HG02798 (cell line): ENCODE measurements at regions not wholly inside any gene's neighbourhood (a gene's known extent, or its start where the extent isn't known, plus 50 kb on each side); places are given as distances from the start of the nearest gene placed in this dataset.

Source experiments
- ATAC-seq: cut with Tn5 transposase; IDR thresholded peaks from one replicate; pipeline ENCODE4 v1.9.1; 2021; ENCODE audit warnings: mild to moderate bottlenecking; ENCODE audit not compliant: unreplicated experiment, poor library complexity

DNA sequence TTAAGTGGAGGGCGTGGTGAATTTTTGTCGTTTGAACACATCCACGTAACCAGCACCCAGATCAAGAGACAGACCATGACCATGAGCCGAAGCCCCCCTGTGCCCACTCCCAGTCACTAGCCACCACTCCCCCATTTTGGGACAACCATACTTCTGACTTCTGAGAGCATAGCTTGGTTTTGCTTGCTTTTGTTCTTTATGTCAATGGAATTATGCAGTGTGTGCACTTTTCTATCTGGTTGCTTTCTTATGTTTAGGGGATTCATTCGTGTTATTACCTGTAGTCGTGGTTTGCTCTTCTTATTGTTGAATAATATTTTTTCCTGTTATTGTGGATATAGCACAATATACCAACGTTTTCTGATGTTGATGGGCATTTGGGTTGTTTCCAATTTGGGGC, 141.7 kb downstream of the GLI2 start:
- no peak for ATAC-seq

DNA sequence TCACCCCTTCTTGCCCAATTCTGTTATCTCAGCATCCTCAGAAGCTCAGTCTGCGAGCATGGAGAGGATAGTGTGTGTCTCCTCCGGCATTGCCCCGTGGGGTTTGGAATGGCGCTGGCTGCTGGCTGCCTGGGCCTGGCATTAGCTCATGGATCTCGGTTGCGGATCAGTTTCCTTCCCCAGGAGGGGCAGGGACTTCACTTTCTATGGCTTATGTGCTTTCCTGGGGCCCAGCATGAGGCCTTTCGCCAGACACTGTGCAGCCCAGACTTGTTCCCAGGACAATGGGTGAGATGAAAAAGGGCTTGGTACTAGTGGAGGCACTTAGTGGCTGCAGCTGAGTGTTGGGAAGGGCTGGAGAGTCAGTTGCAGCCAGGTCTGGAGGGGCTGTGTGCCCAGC, 143.3 kb downstream of the GLI2 start:
- ATAC-seq = no peak

DNA sequence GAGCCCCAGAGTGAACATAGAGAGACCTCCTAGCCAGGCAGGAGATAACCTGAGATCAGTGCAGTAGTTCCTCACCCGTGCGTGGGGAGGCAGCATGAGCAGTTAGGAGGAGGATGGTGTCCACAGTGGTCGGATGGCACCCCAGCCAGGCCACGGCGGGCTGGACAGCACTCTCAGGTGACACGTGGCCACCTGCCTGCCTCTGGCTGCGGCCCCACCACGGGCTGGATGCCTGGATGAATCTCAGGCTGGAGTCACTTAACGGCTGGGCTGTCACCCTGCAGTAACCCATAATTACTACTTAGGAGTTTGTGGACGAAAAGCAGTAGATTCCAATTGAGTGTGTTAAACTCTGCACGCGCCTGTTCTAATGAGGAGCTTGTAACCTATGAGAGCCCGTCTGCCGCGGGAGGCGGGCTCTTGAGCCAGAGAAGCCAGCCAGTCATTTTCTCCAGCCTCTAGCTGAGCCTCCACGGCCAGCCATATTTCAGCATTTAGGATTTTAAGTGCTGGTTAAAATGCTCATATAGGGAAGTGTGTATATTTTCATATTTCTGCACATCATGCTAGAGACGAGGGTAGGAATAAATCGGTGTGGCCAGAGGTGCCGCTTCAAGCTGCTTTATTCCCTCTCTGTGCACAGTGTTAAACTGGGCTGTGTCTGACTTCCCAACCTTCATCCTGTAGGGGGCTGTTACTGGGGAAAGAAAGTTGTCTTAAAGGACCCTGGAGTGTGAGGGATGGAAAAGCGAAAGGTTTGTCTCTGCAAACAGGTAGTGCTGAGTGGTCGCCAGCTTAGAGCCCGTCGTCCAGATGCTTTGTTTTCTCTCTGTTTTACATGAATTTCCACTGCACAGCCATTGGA, 144.0 kb downstream of the GLI2 start:
- ATAC-seq = no peak

DNA sequence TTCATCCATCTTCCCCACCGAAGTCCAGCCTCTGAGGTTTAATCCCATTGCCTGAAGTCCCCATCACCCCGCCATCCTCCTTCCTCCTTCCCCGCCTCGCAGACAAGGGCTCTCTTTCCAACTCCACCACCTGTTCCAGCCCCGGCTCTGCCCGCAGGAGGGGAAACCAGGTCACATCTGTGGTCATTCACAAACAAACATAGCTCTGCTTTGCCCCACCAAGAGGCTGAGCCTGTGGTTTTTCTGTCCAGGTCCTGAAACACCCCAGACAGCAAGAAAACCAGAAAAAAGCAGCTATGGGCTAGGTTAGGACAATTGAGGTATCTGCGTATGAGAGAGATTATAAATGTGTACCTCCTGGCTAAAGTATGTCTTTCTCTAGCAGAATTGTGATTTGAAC, 144.7 kb downstream of the GLI2 start:
- no peak for ATAC-seq

DNA sequence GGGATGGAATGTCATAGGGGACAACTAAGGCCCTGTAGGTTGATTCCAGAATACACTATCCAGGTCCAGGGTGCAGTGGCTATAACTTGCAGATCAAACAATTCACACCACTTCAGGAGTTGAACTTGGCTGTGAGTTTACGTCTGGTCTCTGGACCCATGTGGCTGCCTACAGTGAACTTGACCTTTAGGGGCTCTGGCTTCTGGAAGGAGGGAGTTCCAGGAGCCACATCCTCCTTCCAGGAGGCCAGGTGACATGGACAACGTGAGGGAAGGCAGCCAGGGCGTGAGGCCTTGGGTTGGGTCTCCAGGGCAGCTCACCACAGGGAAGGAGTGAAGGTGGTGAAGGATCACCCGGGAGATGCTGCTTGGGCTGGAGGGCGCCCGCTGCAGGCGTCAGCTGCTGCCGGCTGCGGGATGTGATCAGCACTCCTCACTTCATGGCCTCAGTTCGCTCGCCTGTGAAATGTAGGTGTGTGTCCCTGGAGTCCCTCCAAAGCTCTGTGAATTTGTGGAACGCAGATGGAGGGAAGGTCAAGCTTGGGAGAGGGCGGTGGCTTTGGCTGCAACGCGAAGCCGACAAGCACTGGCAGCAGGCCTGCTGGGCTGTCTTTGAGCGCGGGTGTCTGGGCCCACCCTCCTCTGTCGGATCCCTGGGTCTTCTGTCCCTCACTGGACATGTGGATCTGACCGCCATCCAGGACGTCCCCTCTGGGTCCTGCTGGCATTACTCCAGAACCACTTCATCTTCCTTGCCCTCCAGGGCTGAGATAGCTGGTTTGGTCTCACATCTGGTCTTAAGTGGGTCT, 146.5 kb downstream of the GLI2 start:
- ATAC-seq = no peak

DNA sequence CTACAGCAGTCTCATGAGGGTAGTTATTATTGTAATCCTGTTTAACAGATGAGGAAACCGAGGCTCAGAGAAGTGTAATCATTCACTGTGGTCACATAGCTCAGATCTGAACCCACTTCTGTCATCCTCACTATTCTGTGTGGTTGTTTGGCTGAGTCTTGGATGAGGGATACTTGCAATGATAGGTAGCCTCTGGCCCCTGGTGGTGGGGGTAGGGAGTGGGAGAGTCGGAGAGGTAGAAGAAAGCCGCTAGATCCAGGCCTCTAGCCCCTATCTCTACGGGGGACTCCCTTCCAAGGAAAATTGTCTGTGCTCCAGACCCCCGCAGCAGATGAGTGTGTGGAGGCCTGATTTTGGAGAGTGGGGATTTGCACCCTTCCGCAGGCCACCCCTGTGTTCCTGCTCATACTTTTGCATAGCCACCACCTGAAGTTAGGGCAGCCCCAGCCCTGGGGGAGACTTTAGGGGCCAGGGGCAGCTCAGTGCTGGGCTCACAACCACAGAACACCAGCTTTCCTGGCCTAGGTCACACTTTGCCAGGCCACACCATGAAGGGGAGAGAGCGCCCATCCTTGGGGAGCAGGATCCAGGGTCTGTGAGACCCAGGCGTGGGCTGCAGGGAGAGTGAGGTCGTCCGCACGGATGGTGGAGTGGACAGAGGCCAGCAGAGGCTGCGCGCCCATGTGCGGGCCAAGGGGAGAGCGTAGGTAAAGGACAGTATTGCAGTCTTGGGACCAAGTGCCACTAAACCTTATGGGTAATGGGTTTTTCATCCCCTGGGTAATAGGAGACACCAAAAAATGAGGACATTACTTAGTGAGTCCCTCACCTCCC, 148.2 kb downstream of the GLI2 start:
- no peak for ATAC-seq

DNA sequence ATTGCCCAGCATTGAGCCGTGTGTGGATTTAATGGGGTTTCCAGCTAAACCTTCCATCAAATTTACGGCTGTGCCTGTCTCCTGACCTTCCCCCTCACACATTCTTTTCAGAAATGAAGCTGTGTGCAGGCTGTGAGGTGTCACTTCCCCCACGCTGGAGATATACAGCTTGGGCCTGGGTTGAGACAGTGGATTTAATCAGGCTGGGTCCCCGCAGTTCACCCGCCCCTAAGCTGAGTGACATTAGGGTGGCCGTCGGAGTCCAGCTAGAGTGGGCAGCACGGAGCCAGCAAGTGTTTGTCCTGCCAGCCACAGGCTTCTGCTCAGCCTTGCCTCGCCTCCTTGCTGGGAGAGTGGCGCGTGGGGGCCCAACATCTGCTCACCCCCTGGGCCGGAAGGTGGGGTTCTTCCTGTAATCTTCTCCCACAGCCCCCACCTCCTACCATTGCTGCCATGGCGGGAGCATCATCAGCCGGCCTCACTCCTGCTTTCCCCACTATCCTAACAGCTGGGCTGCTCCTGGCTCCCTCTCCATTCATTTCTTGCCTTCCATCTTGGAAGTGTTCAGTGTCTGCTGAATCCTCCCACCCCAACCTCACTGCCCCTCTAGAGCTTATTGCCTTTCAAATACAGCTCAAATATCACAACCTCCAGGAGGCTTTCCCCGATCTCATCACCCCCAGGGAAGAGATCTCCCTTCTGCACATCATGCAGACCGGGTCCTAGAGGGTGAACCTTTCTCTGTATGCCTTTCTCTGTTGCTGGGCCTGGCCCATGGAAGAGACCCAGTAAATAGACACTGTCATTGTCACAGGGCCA, 149.0 kb downstream of the GLI2 start:
- no peak for ATAC-seq

DNA sequence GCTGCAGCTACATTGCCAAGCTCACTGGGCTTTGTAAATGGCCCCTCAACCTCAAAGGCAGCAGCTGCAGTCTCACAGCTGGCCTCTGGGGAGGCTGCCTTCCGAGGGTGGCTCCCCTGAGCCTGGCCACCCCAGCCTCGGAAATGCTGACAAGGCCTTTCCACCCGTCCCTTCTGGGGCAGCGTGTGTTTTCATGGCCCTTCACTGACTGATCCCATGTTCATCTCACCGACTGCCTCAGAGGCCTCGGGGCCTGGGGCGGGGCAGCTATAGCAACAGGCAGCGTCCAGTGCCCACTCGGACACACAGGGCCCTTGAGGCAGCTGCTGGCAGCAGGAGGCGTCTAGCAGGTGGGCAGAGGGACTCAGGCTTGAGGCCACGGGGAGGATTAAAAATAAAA, 149.7 kb downstream of the GLI2 start:
- ATAC-seq = no peak

DNA sequence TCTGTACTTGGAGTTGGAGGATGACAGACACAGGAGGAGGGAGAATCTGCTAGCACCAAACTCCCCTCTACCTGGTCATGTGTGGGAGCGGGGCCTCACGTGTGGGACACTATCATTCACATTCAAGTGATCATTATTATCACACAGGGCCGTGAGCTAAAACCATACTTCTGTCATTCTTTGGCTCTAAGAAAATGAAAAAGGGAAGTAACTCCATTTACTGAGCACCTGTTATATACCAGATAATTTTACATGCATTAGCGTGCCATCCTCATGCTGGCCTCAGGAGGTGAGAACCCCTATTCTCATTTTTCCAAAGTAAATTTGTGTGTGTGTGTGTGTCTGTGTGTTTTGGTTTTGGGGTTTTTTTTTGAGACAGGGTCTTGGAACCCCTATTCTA, 150.1 kb downstream of the GLI2 start:
- ATAC-seq = no peak

DNA sequence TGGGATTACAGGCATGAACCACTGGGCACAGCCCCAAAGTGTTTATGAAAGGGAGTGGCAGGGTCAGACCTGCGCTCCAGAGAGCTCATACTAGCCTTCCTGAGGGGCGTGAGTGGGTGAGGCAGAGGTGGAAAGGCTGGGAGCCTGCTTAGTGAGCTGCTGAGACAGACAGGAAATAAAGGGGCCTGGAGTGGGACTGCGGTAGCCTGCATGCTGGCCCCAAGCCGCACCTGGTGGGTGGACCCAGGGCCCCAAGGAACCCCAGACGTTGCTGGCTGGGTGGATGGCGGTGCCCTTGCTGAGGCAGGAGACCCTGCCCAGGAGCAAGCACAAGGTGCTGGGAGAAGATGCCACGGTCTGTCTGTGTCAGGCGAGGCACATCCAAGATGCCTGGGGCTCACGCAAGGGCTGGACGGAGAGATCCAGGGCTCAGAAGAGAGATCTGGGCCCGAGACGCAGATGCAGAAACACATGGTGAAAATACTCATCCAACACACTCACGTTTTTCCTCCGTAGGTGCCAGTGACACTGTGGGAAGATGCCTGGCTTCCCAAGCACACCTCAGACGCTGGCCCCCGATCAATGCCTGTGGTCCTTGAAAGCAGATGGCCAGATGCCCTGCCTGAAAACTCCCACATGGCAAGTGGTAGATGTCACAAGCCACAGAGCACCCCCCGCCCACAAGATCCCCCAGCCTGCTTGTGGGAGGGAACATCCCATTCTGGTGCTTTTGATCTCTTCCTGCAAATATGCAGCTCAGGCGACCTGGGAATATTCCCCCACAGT, 151.1 kb downstream of the GLI2 start:
- no peak for ATAC-seq

DNA sequence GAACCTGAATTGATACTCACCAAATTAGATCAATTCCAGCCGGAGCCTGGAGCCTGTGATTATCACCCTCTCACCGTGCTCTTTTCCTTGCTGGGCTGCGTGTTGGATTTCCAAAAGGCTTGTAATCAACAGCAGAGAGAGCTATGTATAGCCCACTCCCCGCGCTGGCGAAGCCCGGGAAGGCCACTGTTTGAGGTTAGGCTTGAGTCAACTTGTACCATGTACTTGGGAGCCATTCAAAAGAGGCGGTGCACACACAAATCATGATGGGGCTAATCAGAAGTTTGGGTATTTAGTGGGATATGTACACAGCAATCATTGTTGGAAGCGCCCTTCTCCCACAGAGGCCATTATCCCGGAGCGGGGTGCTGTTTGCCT, 151.6 kb downstream of the GLI2 start:
- ATAC-seq = no peak

DNA sequence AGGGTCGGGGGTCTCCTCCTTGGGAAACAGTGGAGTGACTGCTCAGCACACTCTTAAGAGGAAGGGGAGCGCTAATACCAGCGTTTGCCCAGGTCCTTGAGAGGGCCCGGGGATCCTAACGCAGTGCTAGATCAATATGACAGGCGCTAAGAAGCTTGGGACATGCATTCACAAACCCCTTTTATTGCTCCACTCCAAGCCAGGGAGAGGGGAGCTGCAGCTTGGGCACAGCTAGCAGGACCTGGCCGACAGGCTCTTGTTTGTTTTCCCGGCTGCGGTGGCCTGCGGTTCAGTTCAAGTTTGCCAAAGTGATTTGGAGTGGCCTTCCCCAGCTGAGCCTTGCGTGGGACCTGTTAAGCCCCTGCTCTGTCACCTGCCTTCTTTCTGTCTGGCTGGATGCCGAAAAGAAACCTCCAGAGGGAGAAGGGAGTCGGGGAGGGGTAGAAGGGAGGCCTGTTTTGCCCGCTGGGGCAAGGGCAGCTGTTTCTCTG, 152.1 kb downstream of the GLI2 start:
- ATAC-seq = no peak

DNA sequence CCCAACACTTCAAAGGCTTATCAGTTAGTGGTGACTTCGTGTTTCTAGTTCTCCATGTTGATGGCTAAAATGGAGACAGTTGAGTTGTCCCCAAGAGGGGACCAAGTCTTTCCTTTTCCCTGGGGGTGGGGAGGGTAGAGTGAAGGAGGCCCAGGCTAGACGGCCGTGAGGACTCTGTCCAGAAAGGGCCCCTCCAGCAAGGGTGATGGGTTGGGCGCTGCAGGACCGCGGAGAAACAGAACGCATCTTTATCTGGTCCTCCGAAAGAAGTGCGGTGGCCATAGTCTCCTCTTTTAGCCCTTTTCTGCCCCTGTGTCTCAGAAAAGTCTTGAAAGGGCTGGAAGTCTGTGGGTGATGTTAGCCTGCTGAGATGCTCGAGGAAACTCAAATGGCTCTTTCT, 153.2 kb downstream of the GLI2 start:
- no peak for ATAC-seq

DNA sequence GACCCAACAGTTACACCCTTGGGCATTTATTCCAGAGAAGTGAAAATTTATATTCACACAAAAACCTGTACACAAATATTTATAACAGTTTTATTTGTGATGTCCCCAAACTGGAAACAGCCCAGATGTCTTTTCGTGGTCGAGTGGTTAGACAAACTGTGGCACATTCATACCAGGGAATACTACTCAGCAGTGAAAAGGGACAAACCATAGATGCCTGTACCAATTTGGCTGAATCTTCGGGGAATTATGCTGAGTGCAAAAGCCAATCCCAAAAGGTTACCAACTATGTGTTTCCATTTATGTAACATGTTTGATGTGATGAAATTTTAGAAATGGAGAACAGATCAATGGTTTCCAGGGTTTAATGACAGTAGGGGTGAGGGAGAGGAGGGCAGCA, 154.3 kb downstream of the GLI2 start:
- ATAC-seq = no peak

DNA sequence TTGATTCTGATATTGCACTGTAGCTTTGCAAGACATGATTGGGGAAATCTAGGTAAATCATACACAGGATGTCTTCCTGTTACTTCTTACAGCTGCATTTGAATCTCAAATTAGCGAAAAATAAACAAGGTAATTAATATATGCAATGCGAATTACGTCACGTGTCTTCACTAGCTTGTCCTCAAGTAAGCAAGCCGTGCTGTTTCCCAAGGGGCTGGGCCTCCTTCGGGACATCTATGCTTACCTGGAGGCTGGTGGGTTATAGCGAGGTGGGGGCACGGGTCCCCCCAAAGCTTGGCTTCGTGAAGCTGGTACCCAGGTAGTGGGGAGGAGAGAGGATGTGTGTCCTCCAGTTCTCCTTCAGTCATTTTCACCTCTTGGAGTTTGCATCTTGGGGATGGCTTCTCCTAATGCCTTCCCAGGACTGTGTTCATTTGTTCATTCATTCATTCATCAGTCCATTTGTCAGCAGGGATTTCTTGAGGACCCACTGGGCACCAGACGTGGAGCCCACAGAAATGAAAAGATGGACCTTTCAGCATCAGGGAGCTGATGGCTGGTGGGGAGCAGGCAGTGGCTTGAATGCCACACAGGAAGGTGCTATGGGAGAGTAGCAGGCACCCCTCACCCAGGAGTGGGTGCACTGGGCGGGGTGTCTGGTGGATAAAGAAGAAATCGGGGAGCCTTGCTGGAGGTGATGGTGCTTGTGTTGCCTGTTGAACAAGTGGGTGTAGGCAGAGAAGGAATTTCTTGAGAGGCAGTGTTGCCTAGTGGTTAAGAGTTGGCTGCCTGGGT, 155.1 kb downstream of the GLI2 start:
- ATAC-seq = no peak

DNA sequence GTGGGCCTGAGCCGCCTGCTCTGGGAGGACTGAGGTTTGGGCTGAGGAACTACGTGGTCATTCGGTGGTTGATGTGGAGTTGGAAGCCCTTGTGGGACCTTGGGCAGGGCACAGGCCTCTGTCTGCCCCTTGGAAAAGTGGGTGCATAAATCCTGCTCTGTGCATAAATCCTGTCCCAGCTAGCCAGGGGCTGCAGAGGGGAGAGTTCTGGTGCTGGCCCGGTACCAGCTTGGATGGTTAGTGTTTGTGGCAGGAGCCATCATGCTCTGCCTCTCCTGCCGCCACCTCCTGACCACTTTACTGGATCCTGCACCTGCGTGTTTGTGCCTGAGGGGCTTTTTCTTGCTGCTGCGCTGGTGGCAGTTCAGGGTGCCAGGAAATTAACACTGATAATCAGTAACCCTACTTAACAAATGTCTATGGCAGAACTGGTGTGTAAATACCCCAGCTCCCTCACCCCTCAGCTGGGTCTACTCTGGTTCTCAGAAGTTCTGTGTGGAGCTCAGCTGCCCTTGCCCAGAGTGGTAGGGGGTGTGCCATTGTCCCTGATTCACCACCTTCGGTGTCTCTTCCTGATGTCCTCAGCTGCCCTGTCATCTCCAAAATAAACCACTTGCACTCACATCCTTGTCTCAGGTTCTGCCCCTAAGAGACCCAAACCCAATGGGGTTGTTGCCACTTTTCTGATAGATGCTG, 156.8 kb downstream of the GLI2 start:
- no peak for ATAC-seq

DNA sequence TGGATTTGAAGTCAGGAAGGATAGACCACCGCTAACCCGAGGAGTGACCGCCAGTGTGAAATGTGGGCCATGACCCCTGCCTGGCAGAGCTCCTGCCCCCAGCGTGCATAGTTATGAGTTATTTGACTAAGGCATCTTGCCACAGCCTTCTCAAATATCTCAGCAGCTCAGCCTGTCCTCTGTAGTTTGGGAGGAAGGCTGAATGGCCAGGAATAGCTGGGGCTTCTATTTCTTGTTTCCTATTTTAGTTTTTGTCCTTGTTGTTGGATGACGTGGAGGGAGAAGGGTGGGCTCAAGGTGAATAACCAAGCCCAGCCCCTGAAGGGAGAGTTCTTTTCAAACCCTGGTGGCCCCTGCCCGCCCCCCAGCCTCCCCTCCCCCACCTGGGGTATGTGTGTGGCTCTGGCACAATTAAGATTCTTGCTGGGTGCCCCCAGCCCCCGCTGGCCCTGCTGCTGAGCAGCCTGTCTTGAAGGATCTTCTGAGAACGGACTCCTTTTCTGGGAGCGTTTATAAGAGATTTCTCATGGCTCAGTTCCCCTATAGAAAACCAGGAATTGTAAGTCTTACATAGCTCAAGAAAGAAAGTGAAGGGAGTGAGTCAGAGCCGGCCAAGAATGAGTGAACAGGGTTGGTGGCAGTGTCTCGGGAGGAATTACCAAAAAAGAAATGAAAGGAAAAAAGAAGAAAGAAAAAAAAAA, 157.4 kb downstream of the GLI2 start:
- ATAC-seq = no peak
